Breast epithelium (tissue), 4 donors: ENCODE measurements at regions not wholly inside any gene's neighbourhood (a gene's known extent, or its start where the extent isn't known, plus 50 kb on each side); places are given as distances from the start of the nearest gene placed in this dataset.
"Not testable (repeated sequence)": the region's sequence is repeated elsewhere in the genome, so short reads cannot be mapped to it uniquely, and the experiment has no call there.

Experiments
- DNase-seq, 2 donors: peaks; one replicate each; pipeline ENCODE4 v3.0.0-alpha.2; 2019; ENCODE audit warnings: low spot score in 2 of 2
- H3K27ac ChIP-seq, 2 donors: fragments of 200-600 bp; sonication (generic) in 1 of 2; one replicate each; pipeline ENCODE4 v1.5.1; 2016 to 2019; ENCODE audit warnings: mild to moderate bottlenecking in 1 of 2
- H3K27me3 ChIP-seq, 2 donors: fragments of 200-600 bp; sonication (generic) in 1 of 2; one replicate each; pipeline versions ENCODE4 v1.5.1 to v1.6.0; 2017 to 2019; ENCODE audit warnings: control low read depth in 1 of 2, mild to moderate bottlenecking in 1 of 2
- H3K36me3 ChIP-seq: fragments of 200-600 bp; one replicate; pipeline ENCODE4 v1.5.1; 2019
- H3K4me1 ChIP-seq, 2 donors: fragments of 200-600 bp; sonication (generic); one replicate each; pipeline ENCODE4 v1.5.1; 2016 to 2019; ENCODE audit warnings: control low read depth in 1 of 2
- H3K4me3 ChIP-seq, 3 donors: fragments of 200-600 bp; sonication (generic); 1 replicate in 2 of 3; 2 replicates in 1 of 3; pipeline ENCODE4 v1.5.1; 2016 to 2019; ENCODE audit warnings: mild to moderate bottlenecking in 3 of 3, moderate library complexity in 2 of 3
- H3K9me3 ChIP-seq, 2 donors: fragments of 200-600 bp; sonication (generic) in 1 of 2; one replicate each; pipeline ENCODE4 v1.5.1; 2016 to 2019; ENCODE audit warnings: control low read depth in 1 of 2
- CTCF ChIP-seq, 3 donors: fragments of 450-650 bp; IDR thresholded peaks; one replicate each; pipeline ENCODE4 v1.5.1; 2016 to 2017; ENCODE audit warnings: antibody characterized with exemption in 3 of 3, mild to moderate bottlenecking in 3 of 3, moderate library complexity in 3 of 3
- POLR2A ChIP-seq: fragments of 450-650 bp; IDR thresholded peaks from one replicate; pipeline ENCODE4 v1.6.1; 2016; ENCODE audit warnings: antibody characterized with exemption, mild to moderate bottlenecking, moderate library complexity
- POLR2AphosphoS5 ChIP-seq, 3 donors: sonication (generic); formaldehyde crosslinking; IDR thresholded peaks; one replicate each; pipeline ENCODE4 v1.6.1; 2017; ENCODE audit warnings: antibody characterized with exemption in 3 of 3
- intact Hi-C: fragments of 100-400 bp; cut with DNase I; formaldehyde crosslinking; loops from one replicate; pipeline ENCODE4 v1.15.1; 2023; ENCODE audit warnings: low total_unique reads

- no peak for TF ChIP-seq CTCF (IDR thresholded peaks at IDR 0.05)
- Histone ChIP-seq H3K27ac (no peak overlapping the region), H3K4me1 (no peaks in the 10 kb centered on the region), H3K9me3 (no peaks in the 10 kb centered on the region), H3K36me3 (no peaks in the 10 kb centered on the region), H3K27me3 (no peaks in the 10 kb centered on the region), H3K4me3 (no peak overlapping the region)
- intact Hi-C loops: no loop called here
- DNase-seq: no peak
Measured at GRCh38 chr12:87596134-87596533, 433.1 kb downstream of the C12orf50 start.

GRCh38 chr12:87585882-87586557 lies 443.2 kb downstream of the C12orf50 start:
- no peak for TF ChIP-seq POLR2AphosphoS5 (IDR thresholded peaks at IDR 0.05)
- no peak for TF ChIP-seq CTCF (IDR thresholded peaks at IDR 0.05)
- no peak for TF ChIP-seq POLR2A
- Histone ChIP-seq H3K36me3 (no peaks in the 10 kb centered on the region), H3K4me1 (no peaks in the 10 kb centered on the region), H3K27ac (no peak overlapping the region), H3K9me3 (no peaks in the 10 kb centered on the region), H3K4me3 (no peak overlapping the region), H3K27me3 (no peaks in the 10 kb centered on the region)
- intact Hi-C loops: no loop called here
- no peak for DNase-seq

GRCh38 chr12:87579091-87579490 lies 450.1 kb downstream of the C12orf50 start:
- H3K4me3 ChIP-seq, DNase-seq, H3K27ac ChIP-seq, H3K27me3 ChIP-seq, H3K9me3 ChIP-seq, H3K36me3 ChIP-seq, intact Hi-C loops, H3K4me1 ChIP-seq: not testable (repeated sequence)

- peaks cover 4% of the 10 kb centered on the region for H3K36me3 ChIP-seq
- intact Hi-C loops: no loop called here
- no peak for TF ChIP-seq POLR2A
- TF ChIP-seq CTCF (IDR thresholded peaks at IDR 0.05): no peak
- TF ChIP-seq POLR2AphosphoS5 (IDR thresholded peaks at IDR 0.05): no peak
- H3K27ac ChIP-seq: no peak overlapping the region
- H3K4me3 ChIP-seq: no peak overlapping the region
- DNase-seq: no peak
- H3K27me3 ChIP-seq: no peaks in the 10 kb centered on the region
- H3K4me1 ChIP-seq: no peaks in the 10 kb centered on the region
- H3K9me3 ChIP-seq: no peaks in the 10 kb centered on the region
Measured at GRCh38 chr12:87575906-87576305, 453.3 kb downstream of the C12orf50 start.

- H3K27ac ChIP-seq, H3K4me1 ChIP-seq, intact Hi-C loops, H3K27me3 ChIP-seq, DNase-seq, H3K4me3 ChIP-seq, H3K9me3 ChIP-seq, H3K36me3 ChIP-seq: not testable (repeated sequence)
Measured at GRCh38 chr12:87566918-87567317, 462.3 kb downstream of the C12orf50 start.

- no peaks in the 10 kb centered on the region for H3K4me1 ChIP-seq
- peaks cover 0 to 5% of the 10 kb centered on the region in 2 donors for H3K9me3 ChIP-seq
- no peaks in the 10 kb centered on the region for H3K36me3 ChIP-seq
- H3K27ac ChIP-seq: no peak overlapping the region
- H3K4me3 ChIP-seq: no peak overlapping the region
- intact Hi-C loops: no loop called here
- TF ChIP-seq POLR2A (no peak), POLR2AphosphoS5 (IDR thresholded peaks at IDR 0.05) (no peak), CTCF (IDR thresholded peaks at IDR 0.05) (no peak)
- no peak for DNase-seq
- H3K27me3 ChIP-seq: no peaks in the 10 kb centered on the region
Measured at GRCh38 chr12:87556985-87557384, 472.2 kb downstream of the C12orf50 start.

- intact Hi-C loops, DNase-seq, H3K4me3 ChIP-seq, H3K36me3 ChIP-seq, H3K4me1 ChIP-seq, H3K9me3 ChIP-seq, H3K27ac ChIP-seq, H3K27me3 ChIP-seq: not testable (repeated sequence)
Measured at GRCh38 chr12:87531213-87531612, 498.0 kb downstream of the C12orf50 start.
